ENCODE measurements at regions not wholly inside any gene's neighbourhood (a gene's known extent, or its start where the extent isn't known, plus 50 kb on each side); places are given as distances from the start of the nearest gene placed in this dataset.

- ATAC-seq, result no peak
Measured at GRCh38 chr10:10777723-10778122, 239.9 kb upstream of the CELF2 start.

GRCh38 chr10:10778959-10779358, 238.7 kb upstream of the CELF2 start:
- ATAC-seq, result no peak
- TF ChIP-seq BACH2 (CRISPR knock-in tag; IDR thresholded peaks at IDR 0.05; ENCODE audit: borderline replicate concordance) (no peak), ZFP30 (CRISPR knock-in tag; IDR thresholded peaks at IDR 0.05) (no peak), TSHZ2 (CRISPR knock-in tag; IDR thresholded peaks at IDR 0.05) (no peak), GLIS3 (CRISPR knock-in tag; IDR thresholded peaks at IDR 0.05) (no peak), ISL1 (CRISPR knock-in tag; IDR thresholded peaks at IDR 0.05) (no peak), ZNF8 (CRISPR knock-in tag; IDR thresholded peaks at IDR 0.05) (no peak)

More at GRCh38 chr10:10777723-10778122, 239.9 kb upstream of the CELF2 start:
- TF ChIP-seq PPARA (CRISPR knock-in tag; IDR thresholded peaks at IDR 0.05; ENCODE audit: borderline replicate concordance), result no peak
- TF ChIP-seq ISL1 (CRISPR knock-in tag; IDR thresholded peaks at IDR 0.05), result no peak
- TF ChIP-seq POU6F1 (CRISPR knock-in tag; IDR thresholded peaks at IDR 0.05; ENCODE audit: borderline replicate concordance, low read depth), result no peak
- TF ChIP-seq ZNF565 (CRISPR knock-in tag; conservative IDR thresholded peaks at IDR 0.05; ENCODE audit: low read depth), result no peak

- no peak for ATAC-seq
Measured at GRCh38 chr10:10779511-10779910, 238.2 kb upstream of the CELF2 start.

GRCh38 chr10:10780746-10781145, 236.9 kb upstream of the CELF2 start:
- ATAC-seq, result no peak
- TF ChIP-seq POU6F1 (CRISPR knock-in tag; IDR thresholded peaks at IDR 0.05; ENCODE audit: borderline replicate concordance, low read depth) (no peak), ZNF70 (CRISPR knock-in tag; IDR thresholded peaks at IDR 0.05) (no peak), ESRRG (CRISPR knock-in tag; IDR thresholded peaks at IDR 0.05) (no peak), OSR1 (CRISPR knock-in tag; IDR thresholded peaks at IDR 0.05) (no peak), TCF4 (CRISPR knock-in tag; IDR thresholded peaks at IDR 0.05; ENCODE audit: borderline replicate concordance) (no peak), TSHZ2 (CRISPR knock-in tag; IDR thresholded peaks at IDR 0.05) (no peak), ISL1 (CRISPR knock-in tag; IDR thresholded peaks at IDR 0.05) (no peak)

More at GRCh38 chr10:10779511-10779910, 238.2 kb upstream of the CELF2 start:
- no peak for TF ChIP-seq PATZ1 (CRISPR knock-in tag; IDR thresholded peaks at IDR 0.05; ENCODE audit: borderline replicate concordance)
- TF ChIP-seq ZC3H10 (CRISPR knock-in tag; IDR thresholded peaks at IDR 0.05), result no peak
- no peak for TF ChIP-seq ZFP3 (CRISPR knock-in tag; IDR thresholded peaks at IDR 0.05)
- no peak for TF ChIP-seq TSHZ2 (CRISPR knock-in tag; IDR thresholded peaks at IDR 0.05)
- TF ChIP-seq ZNF565 (CRISPR knock-in tag; conservative IDR thresholded peaks at IDR 0.05; ENCODE audit: low read depth), result no peak
